Spleen (tissue), 11 donors: ENCODE measurements at regions not wholly inside any gene's neighbourhood (a gene's known extent, or its start where the extent isn't known, plus 50 kb on each side); places are given as distances from the start of the nearest gene placed in this dataset.

Source experiments
- DNase-seq: peaks from one replicate; pipeline ENCODE4 v3.0.0-alpha.2; 2020
- H3K27ac ChIP-seq, 8 donors: fragments of 200-600 bp; sonication (generic) in 7 of 8; 1 replicate in 4 of 8; 2 replicates in 4 of 8; pipeline versions ENCODE4 v1.5.0 to v1.8.0; 2016 to 2021; ENCODE audit warnings: inconsistent platforms in 4 of 8, mild to moderate bottlenecking in 4 of 8, moderate library complexity in 1 of 8
- H3K27me3 ChIP-seq, 7 donors: fragments of 200-600 bp; sonication (generic) in 6 of 7; replicated peaks in 1 of 7; 1 replicate in 4 of 7; 2 replicates in 3 of 7; pipeline versions ENCODE4 v1.5.0 to v1.8.0; 2016 to 2021; ENCODE audit warnings: inconsistent platforms in 3 of 7, mild to moderate bottlenecking in 1 of 7
- H3K36me3 ChIP-seq, 6 donors: fragments of 200-600 bp; sonication (generic) in 5 of 6; 1 replicate in 4 of 6; 2 replicates in 2 of 6; pipeline versions ENCODE4 v1.5.0 to v1.8.0; 2016 to 2021; ENCODE audit warnings: inconsistent platforms in 2 of 6
- H3K4me1 ChIP-seq, 6 donors: fragments of 200-600 bp; sonication (generic) in 5 of 6; 1 replicate in 3 of 6; 2 replicates in 3 of 6; pipeline versions ENCODE4 v1.5.0 to v1.8.0; 2016 to 2021; ENCODE audit warnings: inconsistent platforms in 3 of 6
- H3K4me3 ChIP-seq, 8 donors: fragments of 200-600 bp; sonication (generic) in 7 of 8; 1 replicate in 4 of 8; 2 replicates in 4 of 8; pipeline versions ENCODE4 v1.5.0 to v1.8.0; 2016 to 2021; ENCODE audit warnings: inconsistent platforms in 4 of 8, mild to moderate bottlenecking in 4 of 8, moderate library complexity in 2 of 8
- H3K9me3 ChIP-seq, 8 donors: fragments of 200-600 bp; sonication (generic) in 7 of 8; 1 replicate in 4 of 8; 2 replicates in 4 of 8; pipeline versions ENCODE4 v1.5.0 to v1.8.0; 2016 to 2021; ENCODE audit warnings: inconsistent platforms in 4 of 8
- POLR2A ChIP-seq, 3 donors: fragments of 450-650 bp; IDR thresholded peaks; one replicate each; pipeline ENCODE4 v1.5.1; 2017; ENCODE audit warnings: antibody characterized with exemption in 3 of 3, mild to moderate bottlenecking in 1 of 3
- POLR2AphosphoS5 ChIP-seq, 3 donors: sonication (generic); formaldehyde crosslinking; IDR thresholded peaks; one replicate each; pipeline ENCODE4 v1.5.1; 2017; ENCODE audit warnings: antibody characterized with exemption in 3 of 3
- WGBS, 5 donors: extraction: QIAGEN DNeasy Blood & Tissue Kit in 3 of 5; methylation state at CpG; one replicate each; pipeline versions ENCODE4 v1.1.5 to v1.1.7; 2013 to 2018; 5-methylcytosine and 5-hydroxymethylcytosine counted together
- intact Hi-C: fragments of 100-400 bp; cut with DNase I; formaldehyde crosslinking; loops from one replicate; pipeline ENCODE4 v1.15.0; 2023; ENCODE audit warnings: low total_unique reads
- TF ChIP-seq, protein P1 (sequence below), 11 experiments: fragments of 200-600 bp in 7 of 11; fragments of 450-650 bp in 4 of 11; sonication (generic) in 4 of 11; IDR thresholded peaks in 8 of 11; conservative IDR thresholded peaks in 3 of 11; 1 replicate in 7 of 11; 2 replicates in 4 of 11; pipeline versions ENCODE4 v1.4.0 to v1.8.0; 2016 to 2021; ENCODE audit warnings: antibody characterized with exemption in 11 of 11, inconsistent platforms in 4 of 11, mild to moderate bottlenecking in 1 of 11
- donor health status: healthy with polysubstance abuse.
- donor health status: DM: no; HTN: no; CAD: no; lungs with moderate emphysema.
- donor health status: DM: no; HTN: no; CAD: no.
- donor health status: Bipolar disorder and iron deficiency.
- donor health status: healthy.
- donor health status: DM: no; HTN: no; CAD: no.
- donor health status: DM: yes; HTN: yes; CAD: no.

DNA sequence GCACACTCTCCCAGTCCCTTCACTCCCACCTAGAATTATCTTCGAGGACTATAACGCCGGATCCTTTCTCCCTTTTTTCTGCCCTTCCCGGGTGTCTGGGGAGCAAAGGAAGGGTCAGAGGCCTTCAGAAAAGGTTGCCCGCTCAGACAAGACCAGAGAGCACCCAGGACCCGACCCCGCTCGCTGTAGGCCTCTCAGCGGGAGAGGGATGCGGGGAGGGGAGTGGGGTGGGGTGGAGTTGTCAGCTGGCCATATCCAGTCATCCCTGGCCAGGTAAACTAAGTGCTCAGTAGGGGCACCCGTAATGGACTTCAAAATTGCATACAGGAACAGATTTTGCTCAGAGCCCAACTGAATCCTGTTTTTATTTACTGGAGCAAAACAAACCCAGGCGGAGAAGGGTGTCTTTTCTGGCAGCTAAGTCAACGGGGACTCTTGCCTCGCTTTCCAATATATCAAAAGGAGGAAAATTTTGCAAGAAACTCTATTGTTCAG, 65.0 kb downstream of the NOL4 start:
- no peaks in the 10 kb centered on the region for H3K36me3 ChIP-seq
- H3K27me3 ChIP-seq: peaks cover 0 to 29% (median 20%) of the 10 kb centered on the region in 7 donors
- H3K4me1 ChIP-seq: peaks cover 0 to 8% (median 0%) of the 10 kb centered on the region in 6 donors
- H3K27ac ChIP-seq: no peak overlapping the region
- no peak for DNase-seq
- no peaks in the 10 kb centered on the region for H3K9me3 ChIP-seq
- peak overlapping the region in 2 of 8 donors; percentile 10 to 55 for H3K4me3 ChIP-seq
- intact Hi-C loops: no loop called here
- TF ChIP-seq POLR2AphosphoS5 (IDR thresholded peaks at IDR 0.05) (no peak), POLR2A (IDR thresholded peaks at IDR 0.05) (no peak)
- TF ChIP-seq, protein P1, sequence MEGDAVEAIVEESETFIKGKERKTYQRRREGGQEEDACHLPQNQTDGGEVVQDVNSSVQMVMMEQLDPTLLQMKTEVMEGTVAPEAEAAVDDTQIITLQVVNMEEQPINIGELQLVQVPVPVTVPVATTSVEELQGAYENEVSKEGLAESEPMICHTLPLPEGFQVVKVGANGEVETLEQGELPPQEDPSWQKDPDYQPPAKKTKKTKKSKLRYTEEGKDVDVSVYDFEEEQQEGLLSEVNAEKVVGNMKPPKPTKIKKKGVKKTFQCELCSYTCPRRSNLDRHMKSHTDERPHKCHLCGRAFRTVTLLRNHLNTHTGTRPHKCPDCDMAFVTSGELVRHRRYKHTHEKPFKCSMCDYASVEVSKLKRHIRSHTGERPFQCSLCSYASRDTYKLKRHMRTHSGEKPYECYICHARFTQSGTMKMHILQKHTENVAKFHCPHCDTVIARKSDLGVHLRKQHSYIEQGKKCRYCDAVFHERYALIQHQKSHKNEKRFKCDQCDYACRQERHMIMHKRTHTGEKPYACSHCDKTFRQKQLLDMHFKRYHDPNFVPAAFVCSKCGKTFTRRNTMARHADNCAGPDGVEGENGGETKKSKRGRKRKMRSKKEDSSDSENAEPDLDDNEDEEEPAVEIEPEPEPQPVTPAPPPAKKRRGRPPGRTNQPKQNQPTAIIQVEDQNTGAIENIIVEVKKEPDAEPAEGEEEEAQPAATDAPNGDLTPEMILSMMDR (IDR thresholded peaks at IDR 0.05 in 8 of 11, conservative IDR thresholded peaks at IDR 0.05 in 3 of 11): no peak
- WGBS, 5 donors: 45 to 64% (median 54%) methylated on average over 14 of the region's 14 CpGs

DNA sequence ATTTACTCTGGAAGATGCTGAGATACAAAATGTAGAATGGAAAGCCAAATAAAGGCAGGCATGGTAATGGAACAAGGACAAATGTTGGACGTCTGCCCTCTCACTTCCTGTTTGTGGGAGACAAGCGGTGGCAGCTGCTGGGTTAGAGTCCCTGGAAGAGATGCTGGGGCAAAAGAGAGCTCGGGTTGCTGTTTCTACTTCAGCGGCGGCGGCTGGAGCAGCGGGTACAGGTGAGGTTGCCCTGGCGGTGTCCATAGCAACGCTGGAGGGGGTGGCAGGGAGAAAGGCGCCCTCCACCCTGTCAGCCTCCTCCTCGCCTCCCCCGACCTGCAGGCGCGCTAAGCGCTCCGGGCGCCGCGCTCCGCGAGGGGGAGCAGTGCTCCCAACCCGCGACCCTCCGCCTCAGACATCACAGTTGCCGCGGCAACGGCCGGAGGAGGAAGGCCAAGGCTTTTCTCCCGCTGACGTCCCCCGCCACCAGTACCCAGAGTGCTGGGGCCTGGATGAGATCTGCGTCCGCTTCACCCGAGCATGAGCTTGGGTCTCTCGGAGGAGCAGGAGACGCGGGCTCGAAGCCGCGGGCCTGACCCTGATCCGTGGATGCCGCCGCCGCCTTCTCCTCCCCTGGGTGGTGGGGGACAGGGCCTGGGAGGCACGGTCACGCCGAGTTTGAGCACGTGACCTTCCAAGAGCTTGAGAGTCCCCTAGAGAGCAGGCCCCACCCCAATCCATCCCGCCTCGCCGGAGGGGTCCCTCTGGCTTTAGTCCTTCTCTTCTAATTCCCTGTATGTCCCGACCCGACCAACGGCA, 65.6 kb downstream of the NOL4 start:
- peaks cover 0 to 29% (median 20%) of the 10 kb centered on the region in 7 donors for H3K27me3 ChIP-seq
- H3K36me3 ChIP-seq: no peaks in the 10 kb centered on the region
- peaks cover 0 to 8% (median 0%) of the 10 kb centered on the region in 6 donors for H3K4me1 ChIP-seq
- no peaks in the 10 kb centered on the region for H3K9me3 ChIP-seq
- 3 to 7% (median 6%) methylated on average over 39 to 54 of the region's 54 CpGs for WGBS, 5 donors
- TF ChIP-seq, protein P1 (IDR thresholded peaks at IDR 0.05 in 8 of 11, conservative IDR thresholded peaks at IDR 0.05 in 3 of 11): no peak
- TF ChIP-seq POLR2A (IDR thresholded peaks at IDR 0.05) (no peak), POLR2AphosphoS5 (IDR thresholded peaks at IDR 0.05) (no peak)
- H3K27ac ChIP-seq: no peak overlapping the region
- peak; percentile 74 for DNase-seq
- intact Hi-C loops: no loop called here
- peak overlapping the region in 7 of 8 donors; percentile 2 to 55 (median 10) for H3K4me3 ChIP-seq

DNA sequence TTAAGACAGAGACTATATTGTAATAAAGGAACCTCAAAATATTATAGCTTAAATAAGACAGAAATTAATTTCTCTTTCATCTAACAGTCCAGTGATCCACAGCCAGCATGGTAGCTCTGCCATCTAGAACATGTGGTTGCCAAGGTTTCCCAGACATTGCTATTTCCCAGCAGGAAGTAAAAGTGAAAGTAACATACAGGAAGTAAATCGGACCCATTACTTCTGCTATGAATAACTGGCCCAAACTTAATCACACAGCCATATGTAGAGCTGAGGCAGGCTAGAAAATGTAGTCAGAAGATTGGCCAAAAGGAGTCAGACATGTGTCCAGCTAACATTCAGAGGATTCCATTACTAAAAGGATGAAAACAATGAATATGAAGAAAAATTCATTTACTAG, 71.0 kb downstream of the NOL4 start:
- TF ChIP-seq, protein P1 (IDR thresholded peaks at IDR 0.05 in 8 of 11, conservative IDR thresholded peaks at IDR 0.05 in 3 of 11): no peak
- no peak for TF ChIP-seq POLR2AphosphoS5 (IDR thresholded peaks at IDR 0.05)
- no peak for TF ChIP-seq POLR2A (IDR thresholded peaks at IDR 0.05)
- Histone ChIP-seq H3K4me3 (peak overlapping the region in 1 of 8 donors; percentile 37), H3K4me1 (peaks cover 0 to under 1% (median 0%) of the 10 kb centered on the region in 6 donors), H3K27ac (no peak overlapping the region), H3K27me3 (peaks cover 0 to 11% (median 4%) of the 10 kb centered on the region in 7 donors), H3K36me3 (no peaks in the 10 kb centered on the region), H3K9me3 (no peaks in the 10 kb centered on the region)
- WGBS, 5 donors: 4 to 17% (median 13%) methylated on average over 1 of the region's 1 CpG
- no peak for DNase-seq
- intact Hi-C loops: no loop called here

DNA sequence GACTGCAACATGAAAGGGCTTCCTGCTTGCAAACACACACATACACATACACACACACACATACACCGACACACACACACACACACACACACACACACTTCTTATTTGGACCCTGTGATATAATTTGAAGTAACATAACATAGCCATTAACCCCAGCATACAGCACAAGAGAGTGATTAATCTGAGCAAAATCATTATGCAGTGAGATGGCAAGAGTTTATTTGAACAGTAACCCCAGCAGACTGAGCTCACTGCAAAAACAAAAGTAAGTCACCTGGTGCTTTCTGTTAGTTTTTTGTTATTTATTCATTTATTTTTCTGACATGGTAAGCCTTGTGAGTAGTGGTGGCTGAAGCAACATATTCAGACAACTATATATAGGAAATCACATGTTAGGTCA, 93.7 kb downstream of the NOL4 start:
- Histone ChIP-seq H3K4me1 (no peaks in the 10 kb centered on the region), H3K4me3 (no peak overlapping the region), H3K27ac (no peak overlapping the region), H3K27me3 (no peaks in the 10 kb centered on the region), H3K36me3 (no peaks in the 10 kb centered on the region), H3K9me3 (peaks cover 0 to 10% (median under 1%) of the 10 kb centered on the region in 8 donors)
- WGBS, 5 donors: 63 to 83% (median 77%) methylated on average over 1 of the region's 1 CpG
- no peak for DNase-seq
- intact Hi-C loops: no loop called here
- TF ChIP-seq, protein P1 (IDR thresholded peaks at IDR 0.05 in 8 of 11, conservative IDR thresholded peaks at IDR 0.05 in 3 of 11): no peak
- TF ChIP-seq POLR2A (IDR thresholded peaks at IDR 0.05) (no peak), POLR2AphosphoS5 (IDR thresholded peaks at IDR 0.05) (no peak)
